HG02623 (cell line): ENCODE measurements at regions not wholly inside any gene's neighbourhood (a gene's known extent, or its start where the extent isn't known, plus 50 kb on each side); places are given as distances from the start of the nearest gene placed in this dataset.

ENCODE experiments used
- ATAC-seq: cut with Tn5 transposase; IDR thresholded peaks from one replicate; pipeline ENCODE4 v1.9.1; 2021; ENCODE audit warnings: moderate library complexity; ENCODE audit not compliant: unreplicated experiment

GRCh38 chr5:168216989-168217388 is 74.5 kb upstream of the WWC1 start:
- ATAC-seq = no peak

GRCh38 chr5:168217497-168217896 is 73.9 kb upstream of the WWC1 start:
- no peak for ATAC-seq

GRCh38 chr5:168218746-168219145 is 72.7 kb upstream of the WWC1 start:
- ATAC-seq = no peak

- ATAC-seq = peak; percentile 92
Observed at GRCh38 chr5:168219515-168220410, 71.7 kb upstream of the WWC1 start.

- ATAC-seq = no peak
Observed at GRCh38 chr5:168224085-168224484, 67.4 kb upstream of the WWC1 start.

- ATAC-seq = no peak
Observed at GRCh38 chr5:168226012-168226411, 65.4 kb upstream of the WWC1 start.

GRCh38 chr5:168227001-168227400 is 64.4 kb upstream of the WWC1 start:
- ATAC-seq = no peak

- peak; percentile 100 for ATAC-seq
Observed at GRCh38 chr5:168227973-168228615, 63.4 kb upstream of the WWC1 start.

GRCh38 chr5:168228668-168229067 is 62.8 kb upstream of the WWC1 start:
- no peak for ATAC-seq

- no peak for ATAC-seq
Observed at GRCh38 chr5:168234133-168234532, 57.3 kb upstream of the WWC1 start.

- no peak for ATAC-seq
Observed at GRCh38 chr5:168238463-168238862, 53.0 kb upstream of the WWC1 start.

GRCh38 chr5:168239325-168239724 is 52.1 kb upstream of the WWC1 start:
- ATAC-seq = no peak
